Natural killer cell (primary cell): ENCODE measurements at regions not wholly inside any gene's neighbourhood (a gene's known extent, or its start where the extent isn't known, plus 50 kb on each side); places are given as distances from the start of the nearest gene placed in this dataset.

Source experiments
- ATAC-seq, 3 donors: fragments of 150-1000 bp in 2 of 3; fragments of 200-7000 bp in 1 of 3; cut with Tn5 transposase; 1 replicate in 1 of 3; 2 replicates in 2 of 3; pipeline ENCODE4 v1.10.0; 2021; ENCODE audit warnings: mild to moderate bottlenecking in 2 of 3, moderate library complexity in 2 of 3
- DNase-seq, 2 donors: peaks; one replicate each; pipeline versions ENCODE4 v3.0.0 to v3.0.0-alpha.2; 2013 to 2021; ENCODE audit warnings: mixed read lengths in 1 of 2
- H3K27ac ChIP-seq: one replicate; pipeline ENCODE4 v1.5.1; 2013; ENCODE audit warnings: mild to moderate bottlenecking, low read length
- H3K27me3 ChIP-seq: one replicate; pipeline ENCODE4 v1.6.1; 2013; ENCODE audit warnings: low read length; ENCODE audit not compliant: control insufficient read depth, insufficient read depth
- H3K36me3 ChIP-seq: one replicate; pipeline ENCODE4 v1.6.1; 2013; ENCODE audit warnings: low read length; ENCODE audit not compliant: control insufficient read depth, insufficient read depth
- H3K4me1 ChIP-seq: one replicate; pipeline ENCODE4 v1.6.1; 2013; ENCODE audit warnings: low read length; ENCODE audit not compliant: control insufficient read depth, insufficient read depth
- H3K4me3 ChIP-seq: one replicate; pipeline ENCODE4 v1.5.1; 2013; ENCODE audit warnings: low read length
- H3K9me3 ChIP-seq: one replicate; pipeline ENCODE4 v1.6.1; 2013; ENCODE audit warnings: low read length; ENCODE audit not compliant: control insufficient read depth, insufficient read depth
- H3K27ac Mint-ChIP-seq, 2 donors: one replicate each; pipeline ENCODE4 v1.8.0; 2022; ENCODE audit warnings: mild to moderate bottlenecking in 2 of 2, mixed read lengths in 2 of 2, moderate library complexity in 1 of 2
- H3K27me3 Mint-ChIP-seq, 2 donors: one replicate each; pipeline ENCODE4 v1.8.0; 2022; ENCODE audit warnings: low read depth in 2 of 2, mixed read lengths in 2 of 2
- H3K36me3 Mint-ChIP-seq: one replicate; pipeline ENCODE4 v1.8.0; 2022; ENCODE audit warnings: mixed read lengths
- H3K4me1 Mint-ChIP-seq, 2 donors: one replicate each; pipeline ENCODE4 v1.8.0; 2022; ENCODE audit warnings: mixed read lengths in 2 of 2
- H3K4me3 Mint-ChIP-seq: one replicate; pipeline ENCODE4 v1.8.0; 2022; ENCODE audit warnings: mild to moderate bottlenecking, moderate library complexity, mixed read lengths
- H3K9me3 Mint-ChIP-seq, 2 donors: one replicate each; pipeline ENCODE4 v1.8.0; 2022; ENCODE audit warnings: mixed read lengths in 2 of 2
- WGBS: methylation state at CpG from one replicate; pipeline ENCODE4 v1.1.7; 2013; ENCODE audit warnings: missing lambda C conversion rate; ENCODE audit not compliant: insufficient coverage; 5-methylcytosine and 5-hydroxymethylcytosine counted together
- intact Hi-C: fragments of 100-400 bp; cut with micrococcal nuclease; formaldehyde crosslinking; loops from one replicate; pipeline ENCODE4 v1.14.2; 2022
- TF ChIP-seq, protein P1 (sequence below): fragments of 200-600 bp; IDR thresholded peaks from one replicate; pipeline ENCODE4 v1.8.0; 2022; ENCODE audit warnings: antibody characterized with exemption

DNA sequence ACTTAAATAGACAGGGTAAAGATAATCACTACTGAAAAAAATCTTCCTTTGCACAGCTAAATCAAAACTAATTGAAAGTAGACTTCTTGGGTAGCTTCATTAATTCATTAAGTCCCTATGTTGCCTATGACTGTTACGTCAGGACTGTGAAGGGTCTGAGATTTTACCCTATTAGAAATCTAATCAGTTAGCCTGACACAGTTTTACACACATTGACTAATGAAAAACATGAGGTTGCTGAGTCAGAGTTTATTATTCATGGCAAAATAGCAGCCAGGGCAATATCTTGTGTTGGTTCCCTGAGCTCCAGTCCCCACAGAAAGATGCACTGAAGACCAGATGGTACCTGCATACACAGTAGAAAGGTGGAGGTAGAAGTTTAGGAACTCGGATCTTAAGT lies 262.5 kb upstream of the ZP4 start:
- no peaks in the 10 kb centered on the region for H3K27me3 Mint-ChIP-seq
- H3K9me3 ChIP-seq, result no peaks in the 10 kb centered on the region
- 100% methylated on average over 1 of the region's 2 CpGs for WGBS
- no peak for ATAC-seq
- no peaks in the 10 kb centered on the region for H3K4me1 Mint-ChIP-seq
- H3K4me3 ChIP-seq, result no peak overlapping the region
- no peaks in the 10 kb centered on the region for H3K36me3 Mint-ChIP-seq
- no peak for DNase-seq
- no peaks in the 10 kb centered on the region for H3K27me3 ChIP-seq
- TF ChIP-seq, protein P1, sequence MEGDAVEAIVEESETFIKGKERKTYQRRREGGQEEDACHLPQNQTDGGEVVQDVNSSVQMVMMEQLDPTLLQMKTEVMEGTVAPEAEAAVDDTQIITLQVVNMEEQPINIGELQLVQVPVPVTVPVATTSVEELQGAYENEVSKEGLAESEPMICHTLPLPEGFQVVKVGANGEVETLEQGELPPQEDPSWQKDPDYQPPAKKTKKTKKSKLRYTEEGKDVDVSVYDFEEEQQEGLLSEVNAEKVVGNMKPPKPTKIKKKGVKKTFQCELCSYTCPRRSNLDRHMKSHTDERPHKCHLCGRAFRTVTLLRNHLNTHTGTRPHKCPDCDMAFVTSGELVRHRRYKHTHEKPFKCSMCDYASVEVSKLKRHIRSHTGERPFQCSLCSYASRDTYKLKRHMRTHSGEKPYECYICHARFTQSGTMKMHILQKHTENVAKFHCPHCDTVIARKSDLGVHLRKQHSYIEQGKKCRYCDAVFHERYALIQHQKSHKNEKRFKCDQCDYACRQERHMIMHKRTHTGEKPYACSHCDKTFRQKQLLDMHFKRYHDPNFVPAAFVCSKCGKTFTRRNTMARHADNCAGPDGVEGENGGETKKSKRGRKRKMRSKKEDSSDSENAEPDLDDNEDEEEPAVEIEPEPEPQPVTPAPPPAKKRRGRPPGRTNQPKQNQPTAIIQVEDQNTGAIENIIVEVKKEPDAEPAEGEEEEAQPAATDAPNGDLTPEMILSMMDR, result no peak
- H3K36me3 ChIP-seq, result no peaks in the 10 kb centered on the region
- H3K4me3 Mint-ChIP-seq, result no peak overlapping the region
- peaks cover 9 to 11% of the 10 kb centered on the region in 2 donors for H3K9me3 Mint-ChIP-seq
- intact Hi-C loops, result no loop called here
- H3K27ac Mint-ChIP-seq, result no peak overlapping the region
- no peak overlapping the region for H3K27ac ChIP-seq
- no peaks in the 10 kb centered on the region for H3K4me1 ChIP-seq

GRCh38 chr1:238152119-238152518 lies 261.4 kb upstream of the ZP4 start:
- TF ChIP-seq, protein P1, result no peak
- Mint-ChIP-seq H3K27ac (no peak overlapping the region), H3K36me3 (no peaks in the 10 kb centered on the region), H3K4me3 (no peak overlapping the region), H3K4me1 (no peaks in the 10 kb centered on the region), H3K9me3 (peaks cover 11 to 12% of the 10 kb centered on the region in 2 donors), H3K27me3 (no peaks in the 10 kb centered on the region)
- Histone ChIP-seq H3K36me3 (no peaks in the 10 kb centered on the region), H3K4me3 (no peak overlapping the region), H3K27ac (no peak overlapping the region), H3K9me3 (no peaks in the 10 kb centered on the region), H3K4me1 (no peaks in the 10 kb centered on the region), H3K27me3 (no peaks in the 10 kb centered on the region)
- DNase-seq, result no peak
- 82% methylated on average over 2 of the region's 2 CpGs for WGBS
- intact Hi-C loops, result no loop called here
- no peak for ATAC-seq

GRCh38 chr1:238143038-238143437 lies 252.3 kb upstream of the ZP4 start:
- DNase-seq (no peak), ATAC-seq (no peak)
- Mint-ChIP-seq H3K27ac (no peak overlapping the region), H3K27me3 (no peaks in the 10 kb centered on the region), H3K4me1 (no peaks in the 10 kb centered on the region), H3K4me3 (no peak overlapping the region), H3K9me3 (peaks cover 3 to 15% of the 10 kb centered on the region in 2 donors), H3K36me3 (no peaks in the 10 kb centered on the region)
- no peaks in the 10 kb centered on the region for H3K36me3 ChIP-seq
- WGBS, result 95% methylated on average over 2 of the region's 3 CpGs
- H3K9me3 ChIP-seq, result no peaks in the 10 kb centered on the region
- no peak overlapping the region for H3K4me3 ChIP-seq
- no peaks in the 10 kb centered on the region for H3K27me3 ChIP-seq
- no peaks in the 10 kb centered on the region for H3K4me1 ChIP-seq
- H3K27ac ChIP-seq, result no peak overlapping the region
- TF ChIP-seq, protein P1, result no peak
- intact Hi-C loops, result no loop called here

- TF ChIP-seq, protein P1, result no peak
- Histone ChIP-seq H3K27ac (no peak overlapping the region), H3K4me3 (no peak overlapping the region), H3K9me3 (no peaks in the 10 kb centered on the region), H3K4me1 (no peaks in the 10 kb centered on the region), H3K27me3 (no peaks in the 10 kb centered on the region), H3K36me3 (no peaks in the 10 kb centered on the region)
- no peaks in the 10 kb centered on the region for H3K27me3 Mint-ChIP-seq
- no peak overlapping the region for H3K4me3 Mint-ChIP-seq
- ATAC-seq (no peak), DNase-seq (no peak)
- no peaks in the 10 kb centered on the region for H3K4me1 Mint-ChIP-seq
- H3K36me3 Mint-ChIP-seq, result no peaks in the 10 kb centered on the region
- peaks cover 5 to 11% of the 10 kb centered on the region in 2 donors for H3K9me3 Mint-ChIP-seq
- H3K27ac Mint-ChIP-seq, result no peak overlapping the region
- intact Hi-C loops, result no loop called here
- 94% methylated on average over 1 of the region's 1 CpG for WGBS
Observed at GRCh38 chr1:238141353-238141752, 250.6 kb upstream of the ZP4 start.
